GM18519 (cell line): ENCODE measurements at regions not wholly inside any gene's neighbourhood (a gene's known extent, or its start where the extent isn't known, plus 50 kb on each side); places are given as distances from the start of the nearest gene placed in this dataset.
"Not testable (repeated sequence)": the region's sequence is repeated elsewhere in the genome, so short reads cannot be mapped to it uniquely, and the experiment has no call there.

Experiments used
- ATAC-seq: cut with Tn5 transposase; IDR thresholded peaks from one replicate; pipeline ENCODE4 v1.9.1; 2021; ENCODE audit warnings: mild to moderate bottlenecking, moderate library complexity; ENCODE audit not compliant: unreplicated experiment, low FRiP score

DNA sequence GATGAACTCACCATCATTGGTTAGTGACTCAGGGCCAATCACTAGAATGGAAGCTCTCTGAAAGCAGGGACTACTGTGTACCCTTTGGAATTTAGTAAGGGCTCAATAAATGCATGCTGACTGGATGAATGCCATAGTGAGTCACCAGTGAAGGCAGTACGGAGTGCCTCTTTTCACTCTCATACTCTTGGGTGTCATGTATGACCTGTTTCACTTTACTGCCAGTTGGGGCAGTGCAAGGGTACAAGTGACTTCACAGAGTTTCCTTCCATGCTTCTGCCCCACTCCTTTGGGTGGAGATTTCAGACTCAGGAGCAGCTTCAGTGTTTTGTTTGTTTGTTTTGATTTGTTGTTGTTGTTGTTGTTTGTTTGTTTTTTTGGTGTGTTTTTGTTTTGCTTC is 57.7 kb downstream of the SOX3 start:
- ATAC-seq = no peak

DNA sequence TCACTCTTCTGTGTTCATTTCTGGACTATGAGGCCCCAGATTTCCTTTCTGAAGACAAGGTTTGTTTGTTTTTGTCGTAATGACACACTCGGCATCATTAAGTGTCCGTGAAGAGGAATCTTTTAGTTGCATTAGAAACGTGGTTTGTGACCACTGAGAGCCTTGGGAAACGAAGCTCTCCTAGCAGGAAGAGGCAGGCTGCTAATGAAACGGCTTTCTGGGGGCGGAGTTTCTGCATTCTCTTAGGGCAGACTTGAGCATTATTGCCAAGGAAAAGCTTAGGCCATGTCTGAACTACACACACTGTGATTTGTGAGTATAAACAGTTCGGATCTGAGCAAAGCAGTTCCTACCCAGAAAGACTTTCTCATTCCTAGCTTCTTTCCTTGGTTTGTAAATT is 64.0 kb downstream of the SOX3 start:
- ATAC-seq = no peak

DNA sequence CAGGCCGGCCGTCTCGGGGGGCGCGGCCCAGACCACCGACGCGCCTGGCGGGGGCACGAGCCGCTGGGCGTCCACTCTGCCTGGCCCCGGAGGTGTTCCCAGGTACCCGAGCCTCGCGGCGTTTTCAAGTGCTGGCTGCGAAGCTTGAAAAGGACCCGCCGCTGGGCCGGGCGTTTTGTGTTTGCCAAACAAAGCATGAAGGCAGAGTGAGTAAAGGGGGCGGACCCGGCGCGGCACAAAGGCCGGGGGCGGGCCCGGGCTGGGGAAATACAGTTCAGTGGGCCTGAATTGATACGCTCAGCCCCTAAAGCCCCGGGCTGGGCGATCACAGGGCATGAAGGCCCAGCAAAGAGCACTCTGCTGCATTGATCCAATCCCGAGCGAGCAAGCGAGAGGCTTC is 65.4 kb downstream of the SOX3 start:
- no peak for ATAC-seq

DNA sequence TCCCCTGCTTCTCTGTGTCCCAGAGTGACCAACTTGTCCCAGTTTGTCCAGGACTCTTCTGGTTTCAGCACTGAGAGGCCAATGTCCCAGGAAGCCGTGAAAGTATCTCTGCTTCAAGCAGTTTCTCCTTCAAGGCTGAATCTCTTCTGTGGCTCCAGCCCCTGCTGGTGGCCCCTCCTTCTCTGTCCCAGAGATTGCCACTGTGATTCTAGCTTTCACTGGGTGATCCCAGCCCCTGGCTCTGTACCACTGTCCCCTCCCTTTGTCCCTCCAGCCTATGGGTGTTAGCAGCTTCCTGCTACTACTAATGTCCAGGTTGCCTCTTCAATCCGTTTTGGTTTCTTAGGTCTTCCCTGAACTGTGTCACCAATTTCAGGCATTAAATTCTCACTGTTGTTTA is 70.5 kb downstream of the SOX3 start:
- ATAC-seq = no peak

DNA sequence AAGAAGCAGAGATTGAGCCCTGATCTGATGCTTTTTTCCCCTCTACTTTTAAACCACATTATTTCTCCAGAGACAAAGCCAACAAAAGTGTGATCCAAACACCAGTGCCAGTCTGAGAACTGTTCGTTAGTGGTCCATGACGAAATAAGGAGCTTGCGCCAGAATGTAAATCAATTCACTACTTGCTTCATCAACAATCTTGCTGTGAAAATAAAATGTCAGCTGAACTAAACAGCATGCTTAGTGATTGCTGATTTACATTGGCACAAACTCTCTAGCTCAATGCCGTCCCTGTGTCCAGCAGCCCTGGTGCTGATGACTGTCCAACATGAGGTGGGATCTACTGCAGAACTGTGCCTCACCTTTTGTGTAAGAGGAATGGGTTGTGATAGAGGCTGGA is 71.3 kb downstream of the SOX3 start:
- ATAC-seq = no peak

DNA sequence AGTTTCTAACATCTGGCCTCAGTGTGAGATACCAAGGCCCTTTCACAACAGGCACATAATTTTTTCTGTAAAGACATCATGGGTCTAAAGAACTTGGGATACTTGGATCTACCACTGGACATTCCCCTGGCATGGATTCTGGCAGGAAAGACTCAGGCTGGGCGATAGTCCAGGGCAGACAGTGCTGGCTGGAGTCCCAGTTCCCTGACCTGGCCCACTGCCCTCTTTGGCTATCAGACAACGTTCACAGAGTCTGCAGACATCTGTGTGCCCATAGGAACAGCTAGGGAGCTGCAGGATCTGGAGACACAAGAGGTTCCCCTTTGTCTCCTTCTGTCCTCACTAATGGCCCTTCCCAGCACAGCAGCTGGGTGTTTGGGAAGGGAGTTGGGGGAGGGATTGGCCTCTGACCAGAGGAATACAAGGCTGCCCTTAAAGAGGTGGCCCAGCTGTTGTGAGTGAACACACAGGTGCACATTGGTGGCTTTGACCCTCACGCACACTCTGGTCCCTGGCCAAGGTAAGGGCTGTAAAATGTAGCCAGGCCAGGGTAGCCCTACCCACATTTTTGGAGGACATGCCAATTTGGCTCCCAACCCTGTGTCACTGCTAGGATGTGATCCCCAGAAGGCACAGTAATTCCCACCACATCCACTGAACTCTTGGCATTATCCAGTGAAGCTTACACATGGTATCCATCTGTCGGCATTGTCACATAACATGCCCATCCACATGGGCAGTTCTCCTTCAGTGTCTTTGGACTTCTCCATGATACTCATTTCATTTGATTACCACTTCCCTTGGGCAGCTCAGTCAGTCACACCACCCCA is 72.3 kb downstream of the SOX3 start:
- ATAC-seq = no peak

DNA sequence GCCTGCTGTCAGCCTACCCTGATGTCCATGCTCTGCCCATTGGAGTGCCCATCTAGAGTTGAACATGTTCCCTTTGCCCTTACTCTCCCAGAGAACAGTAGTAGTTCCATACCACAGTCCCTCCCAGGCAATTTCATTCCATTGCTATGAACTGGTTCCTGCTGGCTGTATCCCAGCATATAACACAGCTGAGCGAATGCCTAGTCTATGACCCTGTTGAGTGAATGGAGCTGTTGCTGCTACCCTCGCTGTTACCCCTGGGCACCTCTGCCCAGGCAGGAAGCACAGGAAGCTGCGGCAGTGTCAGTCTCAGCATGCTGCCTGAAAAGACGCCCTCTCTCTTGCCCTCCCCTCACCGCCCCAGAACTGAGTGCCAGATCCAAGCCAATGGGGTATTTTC is 73.3 kb downstream of the SOX3 start:
- ATAC-seq = no peak

DNA sequence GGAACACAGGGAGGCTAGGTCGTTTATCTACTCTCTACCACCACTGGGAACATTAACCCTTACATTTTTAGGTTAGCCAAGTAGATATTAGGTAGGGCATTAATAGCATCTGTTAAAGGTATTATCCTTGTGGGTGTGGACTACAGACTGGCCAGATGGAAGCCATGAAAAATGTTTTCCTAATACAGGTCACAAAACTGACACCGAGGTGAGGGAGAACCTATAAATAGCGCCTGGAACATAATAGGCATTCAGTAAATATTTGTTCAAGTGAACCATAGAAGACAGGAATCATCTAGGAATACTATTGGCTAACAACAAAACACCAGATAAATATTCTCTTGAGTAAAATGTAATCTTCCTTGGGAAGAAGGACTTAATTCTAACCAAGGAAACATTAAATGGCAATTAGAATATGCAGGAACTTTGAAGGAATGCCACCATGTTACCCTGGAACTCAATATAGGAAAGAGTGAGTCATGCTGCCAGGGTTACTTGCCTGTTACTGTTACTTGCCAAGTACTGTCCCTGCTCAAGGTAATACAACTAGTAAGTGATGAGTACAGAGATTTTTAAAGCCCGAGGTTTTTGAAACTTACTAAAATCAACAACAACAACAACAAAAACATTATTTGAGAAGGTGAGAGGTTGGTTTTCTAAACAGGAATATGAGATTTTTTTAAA is 79.0 kb downstream of the SOX3 start:
- no peak for ATAC-seq

DNA sequence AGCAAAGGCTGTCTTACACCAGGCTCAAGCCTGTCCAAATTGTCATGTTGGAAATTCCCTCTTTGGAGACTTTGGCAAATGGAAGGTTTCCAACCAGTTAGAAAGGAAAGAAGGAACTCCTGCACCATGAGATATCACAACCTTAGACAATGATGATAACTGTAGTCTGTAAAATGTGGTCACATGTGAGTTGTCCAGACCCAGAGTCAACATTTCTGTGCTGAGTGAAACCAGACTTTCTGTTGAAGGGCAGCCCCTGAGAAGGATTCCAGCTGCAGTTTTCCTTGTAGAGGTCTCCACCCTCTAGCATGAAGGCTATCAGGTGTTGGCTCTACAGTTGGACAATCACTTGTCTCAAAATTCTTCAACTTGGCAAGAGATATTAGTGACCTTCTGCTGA is 82.4 kb downstream of the SOX3 start:
- no peak for ATAC-seq

DNA sequence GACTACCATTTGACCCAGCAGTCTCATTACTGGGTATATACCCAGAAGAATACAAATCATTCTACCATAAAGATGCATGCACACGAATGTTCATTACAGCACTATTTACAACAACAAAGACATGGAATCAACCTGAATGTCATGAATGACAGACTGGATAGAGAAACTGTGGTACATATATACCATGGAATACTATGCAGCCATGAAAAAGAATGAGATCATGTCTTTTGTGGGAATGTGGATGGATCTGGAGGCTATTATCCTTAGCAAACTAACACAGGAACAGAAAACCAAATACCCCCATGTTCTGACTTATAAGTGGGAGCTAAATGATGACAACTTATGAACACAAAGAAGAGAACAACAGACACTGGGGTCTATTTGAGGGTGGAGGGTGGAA is 102.7 kb downstream of the SOX3 start:
- ATAC-seq = not testable (repeated sequence)

DNA sequence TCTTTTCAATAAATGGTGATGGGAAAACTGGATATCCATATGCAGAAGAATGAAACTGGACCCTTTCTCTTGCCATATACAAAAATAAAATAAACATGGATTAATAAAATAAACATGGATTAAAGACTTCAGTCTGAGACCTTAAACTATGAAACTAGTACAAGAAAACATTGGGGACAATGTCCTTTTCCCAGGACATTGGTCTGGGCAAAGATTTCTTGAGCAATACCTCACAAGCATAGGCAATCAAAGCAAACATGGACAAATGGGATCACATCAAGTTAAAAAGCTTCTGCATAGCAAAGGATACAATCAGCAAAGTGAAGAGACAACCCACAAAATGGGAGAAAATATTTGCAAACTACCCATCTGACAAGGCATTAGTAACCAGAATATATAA is 108.5 kb downstream of the SOX3 start:
- not testable (repeated sequence) for ATAC-seq

DNA sequence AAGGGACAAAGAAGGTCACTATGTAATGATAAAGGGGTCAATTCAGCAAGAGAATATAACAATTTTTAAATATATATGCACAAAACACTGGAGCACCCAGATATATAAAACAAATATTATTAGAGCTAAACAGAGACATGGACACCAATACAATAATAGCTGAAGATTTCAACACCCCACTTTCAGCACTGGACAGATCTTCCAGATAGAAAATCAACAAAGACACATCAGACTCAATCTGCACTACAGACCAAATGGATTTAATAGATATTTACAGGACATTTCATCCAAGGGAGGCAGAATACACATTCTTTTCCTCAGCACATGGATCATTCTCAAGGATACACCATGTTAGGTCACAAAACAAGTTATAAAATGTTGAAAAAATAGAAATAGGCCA is 111.4 kb downstream of the SOX3 start:
- ATAC-seq = no peak

DNA sequence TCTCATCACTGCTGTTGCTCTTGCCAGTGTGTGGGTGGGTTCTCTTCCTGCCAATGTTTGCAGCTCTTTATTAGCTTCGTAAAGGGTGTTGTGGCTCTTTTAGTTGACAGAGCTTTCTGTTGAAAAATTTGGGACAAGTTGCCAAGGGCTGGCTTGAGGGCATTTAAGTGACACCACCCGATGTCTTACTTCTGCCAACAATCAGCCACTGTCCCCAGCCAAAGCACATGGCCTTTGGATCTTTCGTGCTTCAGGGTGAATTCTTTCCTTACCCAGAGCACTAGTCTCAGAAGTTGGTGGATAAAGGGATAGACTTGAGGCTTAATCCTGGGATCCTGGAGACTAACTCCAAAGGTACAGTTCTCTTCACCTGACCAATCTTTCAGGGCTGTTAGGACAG is 113.6 kb downstream of the SOX3 start:
- no peak for ATAC-seq

DNA sequence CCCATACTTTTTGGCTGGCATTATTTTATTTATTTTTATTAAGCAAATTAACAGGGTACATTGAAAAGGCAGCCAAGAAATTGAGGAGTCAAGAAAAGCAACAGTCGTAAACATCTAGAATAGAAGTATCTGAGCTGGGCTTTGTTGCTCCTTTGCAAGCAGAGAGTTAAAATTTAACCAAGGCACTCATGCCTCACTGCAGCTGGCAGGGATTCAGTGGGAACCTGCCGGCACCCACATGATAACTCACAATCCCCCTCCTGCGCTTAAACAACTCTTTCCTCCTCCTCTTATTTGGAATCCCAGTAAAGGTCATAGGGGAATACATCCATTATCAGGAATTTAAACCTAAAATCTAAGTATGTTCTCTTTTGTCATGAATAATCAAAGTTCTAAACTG is 115.5 kb downstream of the SOX3 start:
- ATAC-seq = no peak

DNA sequence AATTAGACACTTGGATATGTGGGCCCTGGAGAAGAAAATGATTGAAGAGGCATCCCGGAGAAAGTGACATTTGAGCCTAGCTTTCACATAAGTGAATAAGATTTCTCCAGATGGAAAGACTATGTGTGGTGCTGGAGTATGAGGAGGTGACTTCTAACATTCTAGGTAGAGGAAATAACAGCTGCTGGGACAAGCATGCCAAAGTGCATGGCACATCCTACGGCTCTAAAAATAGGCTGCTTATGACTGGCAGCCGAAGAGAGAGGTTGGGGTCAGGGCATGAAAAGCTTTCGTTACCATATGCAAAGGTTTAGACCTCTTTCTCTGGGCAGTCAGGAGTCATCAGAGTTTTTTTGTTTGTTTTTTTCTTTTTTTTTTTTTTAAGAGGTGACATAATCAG is 142.0 kb downstream of the SOX3 start:
- no peak for ATAC-seq

DNA sequence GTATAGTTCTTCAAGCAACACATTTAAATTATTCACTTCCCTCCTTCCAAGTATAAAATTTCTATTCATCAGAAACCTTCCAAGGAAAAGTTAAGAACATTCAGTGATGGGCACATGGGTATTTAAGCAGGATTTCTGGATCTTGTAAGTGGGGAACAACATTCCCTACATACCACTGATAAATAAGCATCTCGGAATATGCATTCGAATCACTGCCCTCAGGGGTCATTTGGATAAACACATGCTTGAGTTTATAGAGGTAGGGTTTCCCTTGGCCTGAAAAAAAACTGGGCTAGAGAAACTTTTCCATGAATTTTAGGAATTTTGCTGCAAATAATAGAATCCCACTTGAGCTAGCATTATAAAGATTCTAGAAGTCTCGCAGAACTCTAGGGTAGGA is 143.9 kb downstream of the SOX3 start:
- no peak for ATAC-seq

DNA sequence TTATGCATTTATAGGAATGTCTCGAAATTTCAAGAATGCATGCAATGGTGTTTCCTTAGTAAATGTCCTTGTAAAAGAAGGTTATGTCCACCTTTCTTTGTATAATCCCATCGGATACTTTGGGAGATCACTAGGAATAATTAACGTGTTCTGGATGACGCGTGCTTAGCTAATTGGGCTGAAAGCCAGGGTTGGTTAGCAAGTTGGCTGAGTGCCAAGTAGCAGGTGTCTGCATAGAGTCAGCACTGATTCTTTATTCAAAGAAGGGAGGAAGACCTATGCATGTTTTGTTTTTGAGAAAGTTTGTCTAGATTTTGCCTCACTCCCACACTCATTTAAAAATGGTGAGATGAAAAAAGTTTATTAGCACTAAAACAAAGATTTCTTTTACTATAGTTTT is 144.6 kb downstream of the SOX3 start:
- ATAC-seq = no peak

DNA sequence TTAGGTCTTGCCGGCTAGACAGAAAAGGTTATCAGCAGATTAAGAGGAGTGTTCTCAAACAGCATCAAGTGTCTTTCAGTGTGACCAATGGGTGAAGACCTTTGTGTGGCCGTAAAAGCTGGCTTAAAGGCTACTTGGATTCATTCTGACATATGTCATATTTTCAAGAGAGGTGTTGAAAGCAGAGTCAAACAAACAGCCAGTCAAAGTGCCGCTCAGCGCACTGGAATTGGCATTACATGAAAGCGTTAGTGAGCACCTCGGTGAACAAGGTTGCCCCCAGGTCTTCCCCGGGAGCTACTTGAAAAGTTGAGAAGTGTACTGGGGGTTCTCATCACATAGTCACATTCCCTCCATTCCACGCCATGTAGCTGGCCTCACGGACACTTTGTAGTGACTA is 148.9 kb downstream of the SOX3 start:
- ATAC-seq = no peak

DNA sequence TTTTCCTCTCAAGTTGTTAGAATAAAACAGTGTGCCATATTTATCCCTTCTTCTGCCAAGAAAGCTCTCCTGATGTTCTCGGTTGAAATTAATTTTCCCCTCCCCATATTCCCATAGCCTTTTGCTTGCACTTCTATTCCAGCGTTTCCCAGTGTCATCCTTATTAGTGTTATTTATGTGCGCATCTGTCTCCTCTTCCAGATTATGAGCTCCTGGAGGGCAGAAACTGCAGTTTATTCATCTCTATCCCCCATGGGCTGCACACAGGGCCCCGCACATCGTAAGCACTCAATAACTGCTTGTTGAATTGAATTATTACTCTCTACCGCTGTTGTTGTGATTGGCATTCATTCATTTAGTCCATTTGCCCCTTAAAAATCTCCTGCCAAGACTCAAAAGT is 149.4 kb downstream of the SOX3 start:
- no peak for ATAC-seq

DNA sequence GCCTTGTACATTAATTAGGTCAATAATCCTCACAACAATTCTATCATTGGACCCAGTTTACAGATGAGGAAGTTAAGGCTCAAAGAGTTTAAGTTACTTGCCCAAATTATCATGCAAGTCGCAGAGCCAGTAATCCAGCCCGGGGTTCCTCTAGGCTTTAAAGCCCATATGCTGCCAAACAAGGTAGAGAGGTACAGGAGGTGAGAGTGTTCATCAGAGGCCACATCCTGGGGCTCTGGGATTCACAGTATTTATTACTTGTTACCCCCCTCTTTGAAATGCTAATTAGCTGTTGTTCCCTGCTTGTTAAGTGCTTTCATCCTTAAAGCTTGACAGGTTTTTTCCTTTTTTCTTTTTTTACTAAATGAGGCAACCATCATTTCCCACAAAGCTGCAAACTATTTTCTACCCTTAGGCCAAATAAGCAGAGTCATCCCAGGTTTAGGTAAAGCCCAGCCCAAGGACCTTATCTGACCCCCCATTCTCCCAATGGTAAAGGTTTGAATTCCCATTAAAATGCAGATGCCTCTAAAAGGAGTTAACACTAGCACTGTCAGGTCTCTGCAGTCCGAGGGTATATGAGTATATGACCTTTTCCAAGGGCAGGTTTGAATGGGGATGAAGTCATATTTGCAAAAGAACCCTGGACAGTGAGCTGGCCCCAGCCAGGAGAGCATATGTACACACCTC is 150.3 kb downstream of the SOX3 start:
- ATAC-seq = no peak

DNA sequence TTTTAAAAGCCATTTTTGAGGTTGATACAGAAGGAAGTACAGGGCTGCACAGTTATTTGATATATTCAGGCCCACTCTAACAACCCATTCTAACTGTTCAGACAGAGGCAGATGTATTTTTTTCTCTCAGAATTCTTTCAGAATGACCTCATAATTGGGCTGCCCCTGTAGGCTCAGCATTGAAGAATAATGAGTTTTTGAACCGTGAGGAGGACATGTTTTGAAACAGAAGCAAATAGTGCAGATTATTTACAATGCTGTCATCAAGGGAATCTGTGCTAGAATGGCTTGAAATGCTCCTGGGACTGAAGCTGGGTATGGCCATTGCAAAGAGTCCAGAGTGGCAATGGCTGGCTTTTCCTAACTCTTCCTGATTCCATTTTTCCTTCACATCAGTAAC is 158.1 kb downstream of the SOX3 start:
- ATAC-seq = no peak
